Hepatocyte (in vitro differentiated cells): ENCODE measurements at regions not wholly inside any gene's neighbourhood (a gene's known extent, or its start where the extent isn't known, plus 50 kb on each side); places are given as distances from the start of the nearest gene placed in this dataset.

ENCODE experiments used
- DNase-seq: peaks from one replicate; pipeline ENCODE4 v3.0.0-alpha.2; 2016; ENCODE audit warnings: low spot score
- H2AFZ ChIP-seq: fragments of 200-600 bp; sonication (generic); 2 replicates; pipeline ENCODE4 v1.6.0; 2016; ENCODE audit warnings: antibody characterized with exemption, mild to moderate bottlenecking
- H3K27ac ChIP-seq: fragments of 200-600 bp; sonication (generic); 2 replicates; pipeline ENCODE4 v1.5.1; 2016; ENCODE audit warnings: mild to moderate bottlenecking
- H3K27me3 ChIP-seq: fragments of 200-600 bp; sonication (generic); 2 replicates; pipeline ENCODE4 v1.6.1; 2016
- H3K36me3 ChIP-seq: fragments of 200-600 bp; sonication (generic); replicated peaks from 2 replicates; pipeline ENCODE4 v1.5.1; 2016; ENCODE audit warnings: low read depth; ENCODE audit not compliant: insufficient read depth
- H3K4me1 ChIP-seq: fragments of 200-600 bp; sonication (generic); 2 replicates; pipeline ENCODE4 v1.5.1; 2016; ENCODE audit warnings: mild to moderate bottlenecking, moderate library complexity; ENCODE audit not compliant: insufficient read depth
- H3K4me2 ChIP-seq: fragments of 200-600 bp; sonication (generic); 2 replicates; pipeline ENCODE4 v1.6.0; 2016
- H3K4me3 ChIP-seq: fragments of 200-600 bp; sonication (generic); 2 replicates; pipeline ENCODE4 v1.5.1; 2016; ENCODE audit warnings: mild to moderate bottlenecking
- H3K79me2 ChIP-seq: fragments of 200-600 bp; sonication (generic); 2 replicates; pipeline ENCODE4 v1.6.0; 2017; ENCODE audit warnings: mild to moderate bottlenecking
- H3K9me2 ChIP-seq: fragments of 200-600 bp; sonication (generic); replicated peaks from 2 replicates; pipeline ENCODE4 v1.6.0; 2017; ENCODE audit warnings: mild to moderate bottlenecking; ENCODE audit not compliant: insufficient read depth
- H3K9me3 ChIP-seq: fragments of 200-600 bp; sonication (generic); 2 replicates; pipeline ENCODE4 v1.5.1; 2016; ENCODE audit warnings: low read depth, mild to moderate bottlenecking
- H4K20me1 ChIP-seq: fragments of 200-600 bp; sonication (generic); 2 replicates; pipeline ENCODE4 v1.6.0; 2016; ENCODE audit warnings: mild to moderate bottlenecking; ENCODE audit not compliant: insufficient read depth, poor library complexity, severe bottlenecking
- CTCF ChIP-seq: fragments of 200-600 bp; sonication (generic); IDR thresholded peaks from 2 replicates; pipeline ENCODE4 v1.5.1; 2016; ENCODE audit warnings: antibody characterized with exemption, mild to moderate bottlenecking; ENCODE audit not compliant: poor library complexity
- EZH2 ChIP-seq: fragments of 200-600 bp; sonication (generic); IDR thresholded peaks from 2 replicates; pipeline ENCODE4 v1.6.1; 2016; ENCODE audit warnings: antibody characterized with exemption, mild to moderate bottlenecking, borderline replicate concordance
- EZH2phosphoT487 ChIP-seq: fragments of 200-600 bp; sonication (generic); IDR thresholded peaks from one replicate; pipeline ENCODE4 v1.6.1; 2018; ENCODE audit warnings: antibody characterized with exemption, mild to moderate bottlenecking, low read depth, moderate library complexity; ENCODE audit not compliant: unreplicated experiment, severe bottlenecking
- WGBS: methylation state at CpG from one replicate; pipeline ENCODE4 v1.1.6; 2016; ENCODE audit warnings: low lambda C conversion rate; ENCODE audit errors: missing lambda C conversion rate; 5-methylcytosine and 5-hydroxymethylcytosine counted together

GRCh38 chr5:128904805-128905567 lies 60.3 kb upstream of the SLC27A6 start:
- TF ChIP-seq EZH2 (no peak), CTCF (no peak), EZH2phosphoT487 (no peak)
- H3K9me2 ChIP-seq: no peaks in the 10 kb centered on the region
- no peaks in the 10 kb centered on the region for H3K4me1 ChIP-seq
- no peak overlapping the region for H2AFZ ChIP-seq
- WGBS: 69% methylated on average over 3 of the region's 3 CpGs
- H3K9me3 ChIP-seq: no peaks in the 10 kb centered on the region
- H3K36me3 ChIP-seq: no peaks in the 10 kb centered on the region
- H4K20me1 ChIP-seq: no peaks in the 10 kb centered on the region
- no peaks in the 10 kb centered on the region for H3K79me2 ChIP-seq
- H3K4me2 ChIP-seq: no peak overlapping the region
- DNase-seq: no peak
- no peaks in the 10 kb centered on the region for H3K27me3 ChIP-seq
- no peak overlapping the region for H3K27ac ChIP-seq
- no peak overlapping the region for H3K4me3 ChIP-seq

GRCh38 chr5:128905568-128906110 lies 59.6 kb upstream of the SLC27A6 start:
- no peak overlapping the region for H2AFZ ChIP-seq
- H3K4me1 ChIP-seq: no peaks in the 10 kb centered on the region
- H3K27ac ChIP-seq: no peak overlapping the region
- TF ChIP-seq EZH2 (no peak), EZH2phosphoT487 (no peak), CTCF (peak; percentile 82)
- H3K4me3 ChIP-seq: no peak overlapping the region
- no peak overlapping the region for H3K4me2 ChIP-seq
- WGBS: 41% methylated on average over 4 of the region's 4 CpGs
- peak; percentile 75 for DNase-seq
- no peaks in the 10 kb centered on the region for H3K27me3 ChIP-seq
- H3K36me3 ChIP-seq: no peaks in the 10 kb centered on the region
- H3K9me2 ChIP-seq: no peaks in the 10 kb centered on the region
- H3K79me2 ChIP-seq: no peaks in the 10 kb centered on the region
- H3K9me3 ChIP-seq: no peaks in the 10 kb centered on the region
- H4K20me1 ChIP-seq: no peaks in the 10 kb centered on the region

GRCh38 chr5:128913551-128913950 lies 51.7 kb upstream of the SLC27A6 start:
- WGBS: 96% methylated on average over 1 of the region's 1 CpG
- Histone ChIP-seq H3K9me2 (no peaks in the 10 kb centered on the region), H3K36me3 (no peaks in the 10 kb centered on the region), H3K79me2 (no peaks in the 10 kb centered on the region), H3K4me2 (no peak overlapping the region), H2AFZ (no peak overlapping the region), H3K27ac (no peak overlapping the region), H3K27me3 (no peaks in the 10 kb centered on the region), H3K4me3 (no peak overlapping the region), H4K20me1 (no peaks in the 10 kb centered on the region), H3K4me1 (no peaks in the 10 kb centered on the region), H3K9me3 (no peaks in the 10 kb centered on the region)
- TF ChIP-seq EZH2: no peak
- DNase-seq: no peak
